HG03442 (cell line): ENCODE measurements at regions not wholly inside any gene's neighbourhood (a gene's known extent, or its start where the extent isn't known, plus 50 kb on each side); places are given as distances from the start of the nearest gene placed in this dataset.

Experiments used
- ATAC-seq: cut with Tn5 transposase; IDR thresholded peaks from one replicate; pipeline ENCODE4 v1.9.1; 2021; ENCODE audit warnings: mild to moderate bottlenecking, moderate library complexity; ENCODE audit not compliant: unreplicated experiment

- no peak for ATAC-seq
These were observed 139.7 kb downstream of the SEC61B start for GRCh38 chr9:99361817-99362216.

- ATAC-seq, result no peak
These were observed 140.2 kb downstream of the SEC61B start for GRCh38 chr9:99362321-99362720.

GRCh38 chr9:99363509-99363908 lies 141.4 kb downstream of the SEC61B start:
- no peak for ATAC-seq

GRCh38 chr9:99365233-99365980 lies 143.3 kb downstream of the SEC61B start:
- no peak for ATAC-seq

GRCh38 chr9:99366183-99366582 lies 144.1 kb downstream of the SEC61B start:
- no peak for ATAC-seq

- no peak for ATAC-seq
These were observed 144.5 kb downstream of the SEC61B start for GRCh38 chr9:99366621-99367020.

- peak; percentile 54 for ATAC-seq
These were observed 146.6 kb downstream of the SEC61B start for GRCh38 chr9:99368341-99369326.

- no peak for ATAC-seq
These were observed 147.2 kb downstream of the SEC61B start for GRCh38 chr9:99369327-99369722.

- ATAC-seq, result no peak
These were observed 148.3 kb downstream of the SEC61B start for GRCh38 chr9:99370376-99370775.

- no peak for ATAC-seq
These were observed 149.3 kb downstream of the SEC61B start for GRCh38 chr9:99371376-99371775.

GRCh38 chr9:99373912-99374311 lies 151.8 kb downstream of the SEC61B start:
- no peak for ATAC-seq

- no peak for ATAC-seq
These were observed 152.7 kb downstream of the SEC61B start for GRCh38 chr9:99374793-99375192.

- ATAC-seq, result no peak
These were observed 153.4 kb downstream of the SEC61B start for GRCh38 chr9:99375481-99375880.

- no peak for ATAC-seq
These were observed 156.0 kb downstream of the SEC61B start for GRCh38 chr9:99377790-99378775.

GRCh38 chr9:99383536-99383935 lies 161.5 kb downstream of the SEC61B start:
- ATAC-seq, result no peak

- ATAC-seq, result no peak
These were observed 163.1 kb downstream of the SEC61B start for GRCh38 chr9:99385215-99385614.

GRCh38 chr9:99385814-99386279 lies 163.8 kb downstream of the SEC61B start:
- ATAC-seq, result no peak

GRCh38 chr9:99387431-99387830 lies 165.3 kb downstream of the SEC61B start:
- no peak for ATAC-seq

- ATAC-seq, result no peak
These were observed 167.3 kb downstream of the SEC61B start for GRCh38 chr9:99389087-99390033.
